ENCODE measurements at regions not wholly inside any gene's neighbourhood (a gene's known extent, or its start where the extent isn't known, plus 50 kb on each side); places are given as distances from the start of the nearest gene placed in this dataset.
A peak's percentile ranks its signal among the peaks of the same experiment; 100 is the strongest.

DNA sequence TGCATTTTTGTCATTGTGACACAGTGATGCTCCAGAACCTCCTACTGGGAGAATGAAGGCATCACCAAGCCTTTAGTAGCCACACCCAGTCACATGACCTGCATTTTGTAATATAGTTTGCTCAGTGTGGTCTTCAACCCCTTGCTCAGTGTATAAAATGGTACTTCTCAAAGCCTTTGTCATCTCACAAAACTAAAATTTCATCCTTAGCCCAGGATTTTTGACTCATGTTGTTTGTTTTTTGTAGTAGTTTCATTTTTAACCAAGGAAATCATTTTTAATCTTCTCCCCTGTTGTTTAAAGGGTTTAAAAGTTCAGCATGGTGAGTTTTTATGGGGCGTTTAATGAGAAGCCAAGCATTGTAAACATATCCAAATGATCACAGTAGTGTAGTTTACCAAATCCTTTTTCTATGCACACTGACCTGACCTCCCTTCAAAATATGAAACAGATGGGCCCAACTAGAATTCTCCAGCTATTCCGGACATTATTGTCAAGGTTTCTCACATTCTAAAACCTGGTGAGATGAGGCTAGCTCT lies 123.5 kb upstream of the IL12A start:
- Histone ChIP-seq H2AFZ (ENCODE audit: low read length) (no peak overlapping the region), H3K9me3 (ENCODE audit: low read depth, low read length) (no peaks in the 10 kb centered on the region), H3K4me2 (ENCODE audit: insufficient read depth, low read length) (peak overlapping the region; percentile 22), H3K79me2 (ENCODE audit: insufficient read depth, low read length) (peaks cover 87% of the 10 kb centered on the region), H3K36me3 (ENCODE audit: insufficient read depth, low read length) (peaks cover 15% of the 10 kb centered on the region), H3K4me1 (ENCODE audit: insufficient read depth, low read length) (peaks cover 20% of the 10 kb centered on the region), H3K27me3 (ENCODE audit: insufficient read depth, low read length) (no peaks in the 10 kb centered on the region), H3K4me3 (ENCODE audit: insufficient read depth, low read length) (no peak overlapping the region), H4K20me1 (ENCODE audit: insufficient read depth, low read length) (peaks cover 5% of the 10 kb centered on the region), H3K27ac (ENCODE audit: low read depth, low read length) (peak overlapping the region; percentile 27)
- TF ChIP-seq, protein P1, sequence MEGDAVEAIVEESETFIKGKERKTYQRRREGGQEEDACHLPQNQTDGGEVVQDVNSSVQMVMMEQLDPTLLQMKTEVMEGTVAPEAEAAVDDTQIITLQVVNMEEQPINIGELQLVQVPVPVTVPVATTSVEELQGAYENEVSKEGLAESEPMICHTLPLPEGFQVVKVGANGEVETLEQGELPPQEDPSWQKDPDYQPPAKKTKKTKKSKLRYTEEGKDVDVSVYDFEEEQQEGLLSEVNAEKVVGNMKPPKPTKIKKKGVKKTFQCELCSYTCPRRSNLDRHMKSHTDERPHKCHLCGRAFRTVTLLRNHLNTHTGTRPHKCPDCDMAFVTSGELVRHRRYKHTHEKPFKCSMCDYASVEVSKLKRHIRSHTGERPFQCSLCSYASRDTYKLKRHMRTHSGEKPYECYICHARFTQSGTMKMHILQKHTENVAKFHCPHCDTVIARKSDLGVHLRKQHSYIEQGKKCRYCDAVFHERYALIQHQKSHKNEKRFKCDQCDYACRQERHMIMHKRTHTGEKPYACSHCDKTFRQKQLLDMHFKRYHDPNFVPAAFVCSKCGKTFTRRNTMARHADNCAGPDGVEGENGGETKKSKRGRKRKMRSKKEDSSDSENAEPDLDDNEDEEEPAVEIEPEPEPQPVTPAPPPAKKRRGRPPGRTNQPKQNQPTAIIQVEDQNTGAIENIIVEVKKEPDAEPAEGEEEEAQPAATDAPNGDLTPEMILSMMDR (IDR thresholded peaks at IDR 0.05; ENCODE audit: extremely low read depth, low read depth, low read length) = no peak
- no peak for DNase-seq (ENCODE audit: insufficient read length, low spot score, missing footprints)

DNA sequence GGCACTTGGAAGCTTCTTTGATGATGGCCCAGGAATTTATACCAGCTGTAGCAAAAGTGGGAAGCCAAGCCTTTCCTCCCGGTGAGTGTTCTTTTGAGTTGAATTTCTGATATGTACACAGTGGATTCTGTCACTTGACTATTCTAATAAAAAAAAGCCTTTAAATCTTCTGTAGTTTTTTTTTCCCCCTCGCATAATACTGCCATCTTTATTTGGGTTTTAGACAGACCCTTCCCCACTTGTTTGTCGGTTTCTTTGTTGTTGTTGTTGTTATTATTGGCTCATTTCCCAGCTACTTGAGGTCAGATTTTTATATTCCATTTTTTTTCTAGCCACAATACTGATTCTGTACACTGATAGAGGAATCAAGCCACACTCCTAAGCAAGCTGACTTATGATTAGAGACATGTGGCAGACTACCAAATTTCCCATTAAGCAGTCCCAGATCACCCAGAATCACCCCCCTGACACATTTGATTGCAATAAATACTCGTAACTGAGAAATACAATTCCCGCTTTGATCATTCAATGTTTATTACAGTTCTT lies 122.4 kb upstream of the IL12A start:
- no peak for DNase-seq (ENCODE audit: insufficient read length, low spot score, missing footprints)
- H4K20me1 ChIP-seq (ENCODE audit: insufficient read depth, low read length) = peaks cover 5% of the 10 kb centered on the region
- no peak overlapping the region for H3K4me3 ChIP-seq (ENCODE audit: insufficient read depth, low read length)

DNA sequence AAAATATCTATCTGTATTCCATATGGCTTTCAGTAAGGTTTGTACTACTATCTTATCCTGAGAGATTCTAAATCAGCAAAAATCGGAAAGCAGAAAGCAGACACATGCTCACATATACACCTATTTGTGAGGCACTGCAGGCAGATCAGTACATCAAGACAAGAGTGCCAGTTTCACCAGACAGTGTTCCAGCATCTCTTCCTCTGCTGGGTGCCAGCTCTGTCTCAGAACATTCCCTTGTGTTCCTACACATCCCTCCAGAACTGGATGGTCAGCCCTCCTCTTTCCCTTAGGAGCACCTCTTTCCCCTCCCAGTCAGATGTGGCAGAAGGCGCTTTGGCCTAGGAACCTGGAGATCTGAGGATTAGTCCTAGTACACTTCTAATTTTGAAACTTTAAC lies 121.3 kb upstream of the IL12A start:
- H3K27me3 ChIP-seq (ENCODE audit: insufficient read depth, low read length) = no peaks in the 10 kb centered on the region
- no peak for DNase-seq (ENCODE audit: insufficient read length, low spot score, missing footprints)
- H3K27ac ChIP-seq (ENCODE audit: low read depth, low read length) = no peak overlapping the region
- H3K4me1 ChIP-seq (ENCODE audit: insufficient read depth, low read length) = peaks cover 27% of the 10 kb centered on the region
- H3K79me2 ChIP-seq (ENCODE audit: insufficient read depth, low read length) = peaks cover 74% of the 10 kb centered on the region
- H3K36me3 ChIP-seq (ENCODE audit: insufficient read depth, low read length) = peaks cover 15% of the 10 kb centered on the region
- H2AFZ ChIP-seq (ENCODE audit: low read length) = no peak overlapping the region
- TF ChIP-seq, protein P1 (IDR thresholded peaks at IDR 0.05; ENCODE audit: extremely low read depth, low read depth, low read length) = no peak
- no peak overlapping the region for H3K4me2 ChIP-seq (ENCODE audit: insufficient read depth, low read length)
- H3K9me3 ChIP-seq (ENCODE audit: low read depth, low read length) = no peaks in the 10 kb centered on the region
- H3K4me3 ChIP-seq (ENCODE audit: insufficient read depth, low read length) = no peak overlapping the region
- peaks cover 5% of the 10 kb centered on the region for H4K20me1 ChIP-seq (ENCODE audit: insufficient read depth, low read length)

More for the DNA sequence above, 122.4 kb upstream of the IL12A start:
- H3K36me3 ChIP-seq (ENCODE audit: insufficient read depth, low read length) = peaks cover 15% of the 10 kb centered on the region
- no peaks in the 10 kb centered on the region for H3K27me3 ChIP-seq (ENCODE audit: insufficient read depth, low read length)
- H3K4me1 ChIP-seq (ENCODE audit: insufficient read depth, low read length) = peaks cover 20% of the 10 kb centered on the region
- no peak overlapping the region for H3K4me2 ChIP-seq (ENCODE audit: insufficient read depth, low read length)
- H3K9me3 ChIP-seq (ENCODE audit: low read depth, low read length) = no peaks in the 10 kb centered on the region
- TF ChIP-seq, protein P1 (IDR thresholded peaks at IDR 0.05; ENCODE audit: extremely low read depth, low read depth, low read length) = no peak
- peak overlapping the region; percentile 27 for H3K27ac ChIP-seq (ENCODE audit: low read depth, low read length)
- H2AFZ ChIP-seq (ENCODE audit: low read length) = no peak overlapping the region
- H3K79me2 ChIP-seq (ENCODE audit: insufficient read depth, low read length) = peaks cover 78% of the 10 kb centered on the region

DNA sequence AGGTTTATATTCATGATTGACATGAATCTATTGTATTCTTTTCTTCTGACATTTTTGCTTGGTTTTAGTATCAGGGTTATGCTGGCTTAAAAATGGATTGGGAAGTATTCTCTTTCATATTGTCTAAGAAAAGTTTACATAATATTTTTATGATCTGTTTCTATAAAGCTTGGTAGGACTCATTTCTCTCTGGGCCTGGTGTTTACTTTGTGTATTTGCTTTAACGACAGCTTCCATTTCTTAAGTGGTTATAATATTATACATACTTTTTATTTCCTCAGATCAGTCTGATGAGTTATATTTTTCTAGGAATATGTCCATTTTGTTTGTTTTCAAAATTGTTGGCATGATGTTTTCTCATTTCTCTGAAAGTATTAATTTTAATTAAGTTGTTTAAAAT lies 117.9 kb upstream of the IL12A start:
- Histone ChIP-seq H3K27me3 (ENCODE audit: insufficient read depth, low read length) (no peaks in the 10 kb centered on the region), H3K9me3 (ENCODE audit: low read depth, low read length) (no peaks in the 10 kb centered on the region), H4K20me1 (ENCODE audit: insufficient read depth, low read length) (peaks cover 3% of the 10 kb centered on the region), H3K27ac (ENCODE audit: low read depth, low read length) (no peak overlapping the region), H2AFZ (ENCODE audit: low read length) (no peak overlapping the region), H3K4me3 (ENCODE audit: insufficient read depth, low read length) (no peak overlapping the region), H3K4me2 (ENCODE audit: insufficient read depth, low read length) (no peak overlapping the region), H3K36me3 (ENCODE audit: insufficient read depth, low read length) (peaks cover 15% of the 10 kb centered on the region), H3K79me2 (ENCODE audit: insufficient read depth, low read length) (peaks cover 71% of the 10 kb centered on the region), H3K4me1 (ENCODE audit: insufficient read depth, low read length) (peaks cover 26% of the 10 kb centered on the region)
- TF ChIP-seq, protein P1 (IDR thresholded peaks at IDR 0.05; ENCODE audit: extremely low read depth, low read depth, low read length) = no peak
- no peak for DNase-seq (ENCODE audit: insufficient read length, low spot score, missing footprints)

All from osteoblast (primary cell).